Activated naive CD4-positive, alpha-beta T cell treated with anti-CD3 and anti-CD28 coated beads for 36 hours (primary cell): ENCODE measurements at regions not wholly inside any gene's neighbourhood (a gene's known extent, or its start where the extent isn't known, plus 50 kb on each side); places are given as distances from the start of the nearest gene placed in this dataset.

ENCODE experiments used
- CTCF ChIA-PET: fragments of 350-600 bp; sonication (Branson Sonifier 250); formaldehyde crosslinking; loops from one replicate; lab custom pipeline; 2021; ENCODE audit warnings: antibody characterized with exemption; lab: Charles Lee
- DNase-seq: peaks from one replicate; pipeline ENCODE4 v3.0.0-alpha.2; 2020
- H3K27ac Mint-ChIP-seq: one replicate; pipeline ENCODE4 v1.8.0; 2021; ENCODE audit warnings: mild to moderate bottlenecking, mixed read lengths
- H3K27me3 Mint-ChIP-seq: one replicate; pipeline ENCODE4 v1.8.0; 2021; ENCODE audit warnings: low read depth, mixed read lengths
- H3K36me3 Mint-ChIP-seq: one replicate; pipeline ENCODE4 v1.8.0; 2021; ENCODE audit warnings: low read depth, mixed read lengths
- H3K4me1 Mint-ChIP-seq: one replicate; pipeline ENCODE4 v1.8.0; 2021; ENCODE audit warnings: low read depth, mixed read lengths
- H3K4me3 Mint-ChIP-seq: one replicate; pipeline ENCODE4 v1.8.0; 2021; ENCODE audit warnings: mild to moderate bottlenecking, moderate library complexity, mixed read lengths
- H3K9me3 Mint-ChIP-seq: one replicate; pipeline ENCODE4 v1.8.0; 2021; ENCODE audit warnings: mixed read lengths
- intact Hi-C: fragments of 100-400 bp; cut with micrococcal nuclease; formaldehyde crosslinking; loops from one replicate; pipeline ENCODE4 v1.15.1; 2023

- H3K9me3 Mint-ChIP-seq: peaks cover 5% of the 10 kb centered on the region
- intact Hi-C loops: no loop called here
- no peak overlapping the region for H3K4me3 Mint-ChIP-seq
- H3K27ac Mint-ChIP-seq: no peak overlapping the region
- CTCF ChIA-PET: no interaction called here
- H3K27me3 Mint-ChIP-seq: peaks cover 15% of the 10 kb centered on the region
- no peaks in the 10 kb centered on the region for H3K4me1 Mint-ChIP-seq
- DNase-seq: no peak
- H3K36me3 Mint-ChIP-seq: no peaks in the 10 kb centered on the region
Observed at GRCh38 chr6:148075352-148075751, 267.3 kb upstream of the SASH1 start.

GRCh38 chr6:148076051-148076450 is 266.6 kb upstream of the SASH1 start:
- no peaks in the 10 kb centered on the region for H3K4me1 Mint-ChIP-seq
- H3K27ac Mint-ChIP-seq: no peak overlapping the region
- CTCF ChIA-PET: no interaction called here
- no peak overlapping the region for H3K4me3 Mint-ChIP-seq
- no peak for DNase-seq
- H3K9me3 Mint-ChIP-seq: peaks cover 5% of the 10 kb centered on the region
- H3K36me3 Mint-ChIP-seq: no peaks in the 10 kb centered on the region
- peaks cover 19% of the 10 kb centered on the region for H3K27me3 Mint-ChIP-seq
- intact Hi-C loops: no loop called here

- no peaks in the 10 kb centered on the region for H3K9me3 Mint-ChIP-seq
- no peak for DNase-seq
- H3K27me3 Mint-ChIP-seq: peaks cover 26% of the 10 kb centered on the region
- CTCF ChIA-PET: no interaction called here
- no peak overlapping the region for H3K4me3 Mint-ChIP-seq
- H3K27ac Mint-ChIP-seq: no peak overlapping the region
- intact Hi-C loops: no loop called here
- no peaks in the 10 kb centered on the region for H3K36me3 Mint-ChIP-seq
- no peaks in the 10 kb centered on the region for H3K4me1 Mint-ChIP-seq
Observed at GRCh38 chr6:148080315-148080714, 262.3 kb upstream of the SASH1 start.

- Mint-ChIP-seq H3K4me3 (no peak overlapping the region), H3K4me1 (no peaks in the 10 kb centered on the region), H3K27me3 (peaks cover 20% of the 10 kb centered on the region), H3K9me3 (no peaks in the 10 kb centered on the region), H3K27ac (no peak overlapping the region), H3K36me3 (no peaks in the 10 kb centered on the region)
- intact Hi-C loops: no loop called here
- DNase-seq: no peak
- CTCF ChIA-PET: no interaction called here
Observed at GRCh38 chr6:148081076-148081475, 261.6 kb upstream of the SASH1 start.

GRCh38 chr6:148082044-148082443 is 260.6 kb upstream of the SASH1 start:
- intact Hi-C loops: no loop called here
- H3K27ac Mint-ChIP-seq: no peak overlapping the region

GRCh38 chr6:148082696-148083095 is 259.9 kb upstream of the SASH1 start:
- H3K9me3 Mint-ChIP-seq: no peaks in the 10 kb centered on the region
- no peaks in the 10 kb centered on the region for H3K4me1 Mint-ChIP-seq
- intact Hi-C loops: no loop called here
- no peak for DNase-seq
- H3K4me3 Mint-ChIP-seq: no peak overlapping the region
- CTCF ChIA-PET: no interaction called here
- peaks cover 18% of the 10 kb centered on the region for H3K27me3 Mint-ChIP-seq
- H3K36me3 Mint-ChIP-seq: no peaks in the 10 kb centered on the region
- no peak overlapping the region for H3K27ac Mint-ChIP-seq

More at GRCh38 chr6:148082044-148082443, 260.6 kb upstream of the SASH1 start:
- Mint-ChIP-seq H3K4me1 (no peaks in the 10 kb centered on the region), H3K27me3 (peaks cover 18% of the 10 kb centered on the region), H3K4me3 (no peak overlapping the region), H3K9me3 (no peaks in the 10 kb centered on the region), H3K36me3 (no peaks in the 10 kb centered on the region)
- no peak for DNase-seq
- CTCF ChIA-PET: no interaction called here

- Mint-ChIP-seq H3K9me3 (peaks cover 8% of the 10 kb centered on the region), H3K4me1 (no peaks in the 10 kb centered on the region), H3K36me3 (no peaks in the 10 kb centered on the region), H3K27ac (no peak overlapping the region), H3K4me3 (no peak overlapping the region), H3K27me3 (peaks cover 15% of the 10 kb centered on the region)
- intact Hi-C loops: no loop called here
- no peak for DNase-seq
- CTCF ChIA-PET: no interaction called here
Observed at GRCh38 chr6:148085631-148086331, 256.9 kb upstream of the SASH1 start.

GRCh38 chr6:148086386-148086785 is 256.3 kb upstream of the SASH1 start:
- H3K27ac Mint-ChIP-seq: no peak overlapping the region
- DNase-seq: no peak
- CTCF ChIA-PET: no interaction called here
- H3K27me3 Mint-ChIP-seq: peaks cover 9% of the 10 kb centered on the region
- H3K9me3 Mint-ChIP-seq: peaks cover 14% of the 10 kb centered on the region
- H3K4me3 Mint-ChIP-seq: no peak overlapping the region
- H3K36me3 Mint-ChIP-seq: no peaks in the 10 kb centered on the region
- intact Hi-C loops: no loop called here
- no peaks in the 10 kb centered on the region for H3K4me1 Mint-ChIP-seq

GRCh38 chr6:148086843-148087242 is 255.8 kb upstream of the SASH1 start:
- CTCF ChIA-PET: no interaction called here
- Mint-ChIP-seq H3K4me1 (no peaks in the 10 kb centered on the region), H3K36me3 (no peaks in the 10 kb centered on the region), H3K27ac (no peak overlapping the region), H3K27me3 (peaks cover 8% of the 10 kb centered on the region), H3K9me3 (peaks cover 14% of the 10 kb centered on the region), H3K4me3 (no peak overlapping the region)
- DNase-seq: no peak
- intact Hi-C loops: no loop called here

- Mint-ChIP-seq H3K36me3 (no peaks in the 10 kb centered on the region), H3K27me3 (peaks cover 6% of the 10 kb centered on the region), H3K4me1 (no peaks in the 10 kb centered on the region), H3K27ac (no peak overlapping the region), H3K4me3 (no peak overlapping the region), H3K9me3 (peaks cover 16% of the 10 kb centered on the region)
- CTCF ChIA-PET: no interaction called here
- intact Hi-C loops: no loop called here
- no peak for DNase-seq
Observed at GRCh38 chr6:148087659-148088058, 255.0 kb upstream of the SASH1 start.

- Mint-ChIP-seq H3K4me3 (no peak overlapping the region), H3K27ac (no peak overlapping the region), H3K36me3 (no peaks in the 10 kb centered on the region), H3K4me1 (no peaks in the 10 kb centered on the region), H3K27me3 (peaks cover 2% of the 10 kb centered on the region), H3K9me3 (peaks cover 16% of the 10 kb centered on the region)
- DNase-seq: no peak
- CTCF ChIA-PET: no interaction called here
- intact Hi-C loops: no loop called here
Observed at GRCh38 chr6:148090326-148090725, 252.3 kb upstream of the SASH1 start.

GRCh38 chr6:148091394-148091793 is 251.2 kb upstream of the SASH1 start:
- Mint-ChIP-seq H3K4me1 (no peaks in the 10 kb centered on the region), H3K9me3 (peaks cover 16% of the 10 kb centered on the region), H3K27me3 (peaks cover 2% of the 10 kb centered on the region), H3K27ac (no peak overlapping the region), H3K4me3 (no peak overlapping the region), H3K36me3 (no peaks in the 10 kb centered on the region)
- intact Hi-C loops: no loop called here
- DNase-seq: no peak
- CTCF ChIA-PET: no interaction called here

GRCh38 chr6:148103436-148103835 is 239.2 kb upstream of the SASH1 start:
- Mint-ChIP-seq H3K4me3 (no peak overlapping the region), H3K9me3 (no peaks in the 10 kb centered on the region), H3K27me3 (peaks cover 7% of the 10 kb centered on the region), H3K27ac (no peak overlapping the region), H3K36me3 (no peaks in the 10 kb centered on the region), H3K4me1 (no peaks in the 10 kb centered on the region)
- CTCF ChIA-PET: interaction anchor here (0.7 kb wide), 1 partner anchor 697 kb away, joined by 3 read pairs; no protein-coding TSS in a partner anchor
- DNase-seq: no peak
- intact Hi-C loops: no loop called here
